ENCODE measurements at regions not wholly inside any gene's neighbourhood (a gene's known extent, or its start where the extent isn't known, plus 50 kb on each side); places are given as distances from the start of the nearest gene placed in this dataset.

DNA sequence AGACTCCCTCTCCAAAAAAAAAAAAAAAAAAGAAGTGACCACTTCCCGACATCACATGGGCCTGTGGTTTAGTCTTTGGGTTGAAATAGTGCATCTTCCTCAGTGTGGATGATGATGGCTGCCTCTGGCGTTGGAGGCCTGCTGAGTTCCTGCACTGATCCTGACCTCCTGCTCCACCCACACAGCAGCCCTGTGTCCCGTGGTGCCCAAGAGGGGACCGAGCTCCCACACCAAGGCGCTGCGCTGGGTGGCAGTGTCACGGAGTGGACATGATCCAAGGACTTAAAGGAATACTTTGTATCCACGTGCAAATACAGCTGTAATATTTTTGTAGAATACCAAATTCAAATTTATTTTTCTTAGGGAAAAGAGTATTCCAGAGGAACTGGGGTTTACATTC lies 109.2 kb upstream of the PHACTR3 start:
- H3K27ac ChIP-seq (ENCODE audit: extremely low read depth, low read depth, low read length) = no peak overlapping the region
- TF ChIP-seq PTRF (tag; IDR thresholded peaks at IDR 0.05) (no peak), MAZ (CRISPR knock-in tag; conservative IDR thresholded peaks at IDR 0.05 in 1 of 2, IDR thresholded peaks at IDR 0.05 in 1 of 2) (no peak), HSF4 (CRISPR knock-in tag; IDR thresholded peaks at IDR 0.05; ENCODE audit: borderline replicate concordance) (no peak), PHB (CRISPR knock-in tag; IDR thresholded peaks at IDR 0.05) (no peak), NR2F6 (CRISPR knock-in tag; IDR thresholded peaks at IDR 0.05) (no peak), RBM34 (IDR thresholded peaks at IDR 0.05; ENCODE audit: borderline replicate concordance, insufficient read depth, low read length) (no peak), ZNF146 (CRISPR knock-in tag; IDR thresholded peaks at IDR 0.05; ENCODE audit: unreplicated experiment) (no peak)
- H3K79me2 ChIP-seq (ENCODE audit: control insufficient read depth, insufficient read depth, low read length) = no peaks in the 10 kb centered on the region
- ChIA-PET CTCF (ENCODE audit: low intra/inter-chr PET ratio) (no interaction called here), POLR2A (no interaction called here)
- H4K20me1 ChIP-seq (replicated peaks; ENCODE audit: control insufficient read depth, insufficient read depth, low read length) = 0 out of 2 replicates have a peak, but pooled peaks cover 4% of the 10 kb centered on the region
- no peak overlapping the region for H3K9ac ChIP-seq (ENCODE audit: insufficient read depth in 1 of 2, low read depth in 2 of 2, low read length in 2 of 2)
- H3K4me3 ChIP-seq = no peak overlapping the region
- H3K4me2 ChIP-seq (ENCODE audit: insufficient read depth, low read length) = no peak overlapping the region
- ATAC-seq (no peak), DNase-seq (ENCODE audit: extremely low read depth in 1 of 4, low spot score in 3 of 4) (no peak), FAIRE-seq (no peak)
- H3K36me3 ChIP-seq (ENCODE audit: control insufficient read depth, insufficient read depth, low read length) = no peaks in the 10 kb centered on the region
- 3% methylated on average over 8 of the region's 8 CpGs for WGBS (ENCODE audit: insufficient coverage, low coverage, missing lambda C conversion rate)
- no peaks in the 10 kb centered on the region for H3K9me1 ChIP-seq (ENCODE audit: control insufficient read depth, insufficient read depth, low read length)
- H3K27me3 ChIP-seq (ENCODE audit: control insufficient read depth in 2 of 2, insufficient read depth in 2 of 2, low read length in 2 of 2) = peaks cover 12 to 33% of the 10 kb centered on the region in 2 experiments; a peak in 4 of 5 replicates
- H3K4me1 ChIP-seq (replicated peaks in 1 of 2; ENCODE audit: control insufficient read depth in 2 of 2, insufficient read depth in 2 of 2, low read length in 2 of 2) = no peaks in the 10 kb centered on the region
- intact Hi-C loops (cut with micrococcal nuclease) = no loop called here
- no peaks in the 10 kb centered on the region for H3K9me3 ChIP-seq (replicated peaks; ENCODE audit: control insufficient read depth, insufficient read depth, low read depth, low read length)
- H2AFZ ChIP-seq (ENCODE audit: low read depth, low read length) = no peak overlapping the region
- in situ Hi-C loops (cut with MboI) = no loop called here
- no TSS peak for BruUV-seq (replicated peaks)

Data from K562 (cell line).